Coronary artery (tissue), 2 donors: ENCODE measurements at regions not wholly inside any gene's neighbourhood (a gene's known extent, or its start where the extent isn't known, plus 50 kb on each side); places are given as distances from the start of the nearest gene placed in this dataset.
A peak's percentile ranks its signal among the peaks of the same experiment; 100 is the strongest.

Experiments
- DNase-seq: peaks from one replicate; pipeline ENCODE4 v3.0.0-alpha.2; 2017; ENCODE audit warnings: low spot score
- H3K27ac ChIP-seq, 2 donors: fragments of 200-600 bp; sonication (generic); one replicate each; pipeline ENCODE4 v1.5.1; 2016 to 2019
- H3K4me3 ChIP-seq: fragments of 200-600 bp; sonication (generic); 2 replicates; pipeline ENCODE4 v1.5.1; 2016; ENCODE audit warnings: mild to moderate bottlenecking, moderate library complexity
- CTCF ChIP-seq: fragments of 200-600 bp; sonication (generic); IDR thresholded peaks from one replicate; pipeline ENCODE4 v1.5.1; 2019; ENCODE audit warnings: antibody characterized with exemption

GRCh38 chr6:169145991-169146501 is 107.6 kb downstream of the THBS2 start:
- DNase-seq: no peak
- Histone ChIP-seq H3K27ac (no peak overlapping the region), H3K4me3 (no peak overlapping the region)
- TF ChIP-seq CTCF: no peak

GRCh38 chr6:169145496-169145895 is 108.2 kb downstream of the THBS2 start:
- Histone ChIP-seq H3K27ac (no peak overlapping the region), H3K4me3 (no peak overlapping the region)
- no peak for DNase-seq
- no peak for TF ChIP-seq CTCF

GRCh38 chr6:169144356-169144755 is 109.3 kb downstream of the THBS2 start:
- no peak for DNase-seq
- TF ChIP-seq CTCF: no peak
- no peak overlapping the region for H3K27ac ChIP-seq
- H3K4me3 ChIP-seq: no peak overlapping the region

GRCh38 chr6:169142538-169142844 is 111.2 kb downstream of the THBS2 start:
- no peak for DNase-seq
- Histone ChIP-seq H3K27ac (peak overlapping the region; percentile 73 to 91), H3K4me3 (peak overlapping the region; percentile 0)
- no peak for TF ChIP-seq CTCF

GRCh38 chr6:169141671-169142537 is 111.7 kb downstream of the THBS2 start:
- no peak for TF ChIP-seq CTCF
- H3K27ac ChIP-seq: peak overlapping the region; percentile 73 to 91
- DNase-seq: no peak
- H3K4me3 ChIP-seq: peak overlapping the region; percentile 0

GRCh38 chr6:169140986-169141495 is 112.6 kb downstream of the THBS2 start:
- no peak for DNase-seq
- Histone ChIP-seq H3K4me3 (no peak overlapping the region), H3K27ac (peak overlapping the region; percentile 73 to 91)
- no peak for TF ChIP-seq CTCF
